ENCODE measurements at regions not wholly inside any gene's neighbourhood (a gene's known extent, or its start where the extent isn't known, plus 50 kb on each side); places are given as distances from the start of the nearest gene placed in this dataset.

DNA sequence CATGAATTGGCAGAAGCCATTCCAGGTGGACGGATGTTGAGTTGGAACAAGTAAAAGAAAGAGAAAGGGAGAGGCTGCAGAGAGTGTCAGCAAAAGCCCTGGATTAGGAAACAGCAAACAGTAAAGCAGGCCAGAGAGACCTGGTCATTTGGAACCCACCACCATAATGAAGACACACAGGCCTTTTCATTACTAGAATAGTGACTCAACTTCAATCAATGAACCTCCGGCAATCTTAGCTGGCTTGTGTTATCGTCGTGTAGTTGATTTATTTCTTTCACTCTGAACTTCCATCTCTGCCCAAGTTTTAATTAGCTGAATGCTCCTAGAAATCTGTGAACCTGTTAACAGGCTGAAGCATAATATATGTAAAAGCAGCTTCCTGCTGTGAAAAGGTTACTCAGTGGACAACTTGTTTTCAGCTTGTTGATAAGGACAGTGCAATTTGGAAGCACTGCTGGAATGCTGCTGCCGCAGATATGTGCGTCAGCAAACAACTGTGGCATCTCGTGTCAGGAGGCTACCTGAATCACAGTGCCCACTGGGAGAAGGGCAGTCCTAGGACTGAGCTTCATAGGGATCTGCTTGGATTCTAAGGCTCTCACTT is 68.8 kb downstream of the SPANXN4 start (continued):
- TF ChIP-seq, protein P1, sequence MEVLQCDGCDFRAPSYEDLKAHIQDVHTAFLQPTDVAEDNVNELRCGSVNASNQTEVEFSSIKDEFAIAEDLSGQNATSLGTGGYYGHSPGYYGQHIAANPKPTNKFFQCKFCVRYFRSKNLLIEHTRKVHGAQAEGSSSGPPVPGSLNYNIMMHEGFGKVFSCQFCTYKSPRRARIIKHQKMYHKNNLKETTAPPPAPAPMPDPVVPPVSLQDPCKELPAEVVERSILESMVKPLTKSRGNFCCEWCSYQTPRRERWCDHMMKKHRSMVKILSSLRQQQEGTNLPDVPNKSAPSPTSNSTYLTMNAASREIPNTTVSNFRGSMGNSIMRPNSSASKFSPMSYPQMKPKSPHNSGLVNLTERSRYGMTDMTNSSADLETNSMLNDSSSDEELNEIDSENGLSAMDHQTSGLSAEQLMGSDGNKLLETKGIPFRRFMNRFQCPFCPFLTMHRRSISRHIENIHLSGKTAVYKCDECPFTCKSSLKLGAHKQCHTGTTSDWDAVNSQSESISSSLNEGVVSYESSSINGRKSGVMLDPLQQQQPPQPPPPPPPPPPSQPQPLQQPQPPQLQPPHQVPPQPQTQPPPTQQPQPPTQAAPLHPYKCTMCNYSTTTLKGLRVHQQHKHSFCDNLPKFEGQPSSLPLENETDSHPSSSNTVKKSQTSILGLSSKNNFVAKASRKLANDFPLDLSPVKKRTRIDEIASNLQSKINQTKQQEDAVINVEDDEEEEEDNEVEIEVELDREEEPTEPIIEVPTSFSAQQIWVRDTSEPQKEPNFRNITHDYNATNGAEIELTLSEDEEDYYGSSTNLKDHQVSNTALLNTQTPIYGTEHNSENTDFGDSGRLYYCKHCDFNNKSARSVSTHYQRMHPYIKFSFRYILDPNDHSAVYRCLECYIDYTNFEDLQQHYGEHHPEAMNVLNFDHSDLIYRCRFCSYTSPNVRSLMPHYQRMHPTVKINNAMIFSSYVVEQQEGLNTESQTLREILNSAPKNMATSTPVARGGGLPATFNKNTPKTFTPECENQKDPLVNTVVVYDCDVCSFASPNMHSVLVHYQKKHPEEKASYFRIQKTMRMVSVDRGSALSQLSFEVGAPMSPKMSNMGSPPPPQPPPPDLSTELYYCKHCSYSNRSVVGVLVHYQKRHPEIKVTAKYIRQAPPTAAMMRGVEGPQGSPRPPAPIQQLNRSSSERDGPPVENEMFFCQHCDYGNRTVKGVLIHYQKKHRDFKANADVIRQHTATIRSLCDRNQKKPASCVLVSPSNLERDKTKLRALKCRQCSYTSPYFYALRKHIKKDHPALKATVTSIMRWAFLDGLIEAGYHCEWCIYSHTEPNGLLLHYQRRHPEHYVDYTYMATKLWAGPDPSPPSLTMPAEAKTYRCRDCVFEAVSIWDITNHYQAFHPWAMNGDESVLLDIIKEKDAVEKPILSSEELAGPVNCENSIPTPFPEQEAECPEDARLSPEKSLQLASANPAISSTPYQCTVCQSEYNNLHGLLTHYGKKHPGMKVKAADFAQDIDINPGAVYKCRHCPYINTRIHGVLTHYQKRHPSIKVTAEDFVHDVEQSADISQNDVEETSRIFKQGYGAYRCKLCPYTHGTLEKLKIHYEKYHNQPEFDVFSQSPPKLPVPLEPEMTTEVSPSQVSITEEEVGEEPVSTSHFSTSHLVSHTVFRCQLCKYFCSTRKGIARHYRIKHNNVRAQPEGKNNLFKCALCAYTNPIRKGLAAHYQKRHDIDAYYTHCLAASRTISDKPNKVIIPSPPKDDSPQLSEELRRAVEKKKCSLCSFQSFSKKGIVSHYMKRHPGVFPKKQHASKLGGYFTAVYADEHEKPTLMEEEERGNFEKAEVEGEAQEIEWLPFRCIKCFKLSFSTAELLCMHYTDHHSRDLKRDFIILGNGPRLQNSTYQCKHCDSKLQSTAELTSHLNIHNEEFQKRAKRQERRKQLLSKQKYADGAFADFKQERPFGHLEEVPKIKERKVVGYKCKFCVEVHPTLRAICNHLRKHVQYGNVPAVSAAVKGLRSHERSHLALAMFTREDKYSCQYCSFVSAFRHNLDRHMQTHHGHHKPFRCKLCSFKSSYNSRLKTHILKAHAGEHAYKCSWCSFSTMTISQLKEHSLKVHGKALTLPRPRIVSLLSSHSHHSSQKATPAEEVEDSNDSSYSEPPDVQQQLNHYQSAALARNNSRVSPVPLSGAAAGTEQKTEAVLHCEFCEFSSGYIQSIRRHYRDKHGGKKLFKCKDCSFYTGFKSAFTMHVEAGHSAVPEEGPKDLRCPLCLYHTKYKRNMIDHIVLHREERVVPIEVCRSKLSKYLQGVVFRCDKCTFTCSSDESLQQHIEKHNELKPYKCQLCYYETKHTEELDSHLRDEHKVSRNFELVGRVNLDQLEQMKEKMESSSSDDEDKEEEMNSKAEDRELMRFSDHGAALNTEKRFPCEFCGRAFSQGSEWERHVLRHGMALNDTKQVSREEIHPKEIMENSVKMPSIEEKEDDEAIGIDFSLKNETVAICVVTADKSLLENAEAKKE (CRISPR knock-in tag; IDR thresholded peaks at IDR 0.05): no peak
- TF ChIP-seq, protein P2, sequence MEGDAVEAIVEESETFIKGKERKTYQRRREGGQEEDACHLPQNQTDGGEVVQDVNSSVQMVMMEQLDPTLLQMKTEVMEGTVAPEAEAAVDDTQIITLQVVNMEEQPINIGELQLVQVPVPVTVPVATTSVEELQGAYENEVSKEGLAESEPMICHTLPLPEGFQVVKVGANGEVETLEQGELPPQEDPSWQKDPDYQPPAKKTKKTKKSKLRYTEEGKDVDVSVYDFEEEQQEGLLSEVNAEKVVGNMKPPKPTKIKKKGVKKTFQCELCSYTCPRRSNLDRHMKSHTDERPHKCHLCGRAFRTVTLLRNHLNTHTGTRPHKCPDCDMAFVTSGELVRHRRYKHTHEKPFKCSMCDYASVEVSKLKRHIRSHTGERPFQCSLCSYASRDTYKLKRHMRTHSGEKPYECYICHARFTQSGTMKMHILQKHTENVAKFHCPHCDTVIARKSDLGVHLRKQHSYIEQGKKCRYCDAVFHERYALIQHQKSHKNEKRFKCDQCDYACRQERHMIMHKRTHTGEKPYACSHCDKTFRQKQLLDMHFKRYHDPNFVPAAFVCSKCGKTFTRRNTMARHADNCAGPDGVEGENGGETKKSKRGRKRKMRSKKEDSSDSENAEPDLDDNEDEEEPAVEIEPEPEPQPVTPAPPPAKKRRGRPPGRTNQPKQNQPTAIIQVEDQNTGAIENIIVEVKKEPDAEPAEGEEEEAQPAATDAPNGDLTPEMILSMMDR (conservative IDR thresholded peaks at IDR 0.05; ENCODE audit: low read depth in 2 of 2): no peak
- no peak for TF ChIP-seq JUNB (IDR thresholded peaks at IDR 0.05; ENCODE audit: unreplicated experiment)
- no peak for TF ChIP-seq NANOG (IDR thresholded peaks at IDR 0.05; ENCODE audit: borderline replicate concordance)
- TF ChIP-seq CREB1 (CRISPR knock-in tag; IDR thresholded peaks at IDR 0.05; ENCODE audit: low read depth): no peak

Data from GM23338 (cell line).